Stimulated activated CD4-positive, alpha-beta T cell treated with anti-CD3 and anti-CD28 coated beads, Interleukin-15, amount 100 ng/mL, for 24 hours (primary cell): ENCODE measurements at regions not wholly inside any gene's neighbourhood (a gene's known extent, or its start where the extent isn't known, plus 50 kb on each side); places are given as distances from the start of the nearest gene placed in this dataset.
A peak's percentile ranks its signal among the peaks of the same experiment; 100 is the strongest.
"Not testable (repeated sequence)": the region's sequence is repeated elsewhere in the genome, so short reads cannot be mapped to it uniquely, and the experiment has no call there.

Source experiments
- DNase-seq: peaks from one replicate; pipeline ENCODE4 v3.0.0-alpha.2; 2020

DNA sequence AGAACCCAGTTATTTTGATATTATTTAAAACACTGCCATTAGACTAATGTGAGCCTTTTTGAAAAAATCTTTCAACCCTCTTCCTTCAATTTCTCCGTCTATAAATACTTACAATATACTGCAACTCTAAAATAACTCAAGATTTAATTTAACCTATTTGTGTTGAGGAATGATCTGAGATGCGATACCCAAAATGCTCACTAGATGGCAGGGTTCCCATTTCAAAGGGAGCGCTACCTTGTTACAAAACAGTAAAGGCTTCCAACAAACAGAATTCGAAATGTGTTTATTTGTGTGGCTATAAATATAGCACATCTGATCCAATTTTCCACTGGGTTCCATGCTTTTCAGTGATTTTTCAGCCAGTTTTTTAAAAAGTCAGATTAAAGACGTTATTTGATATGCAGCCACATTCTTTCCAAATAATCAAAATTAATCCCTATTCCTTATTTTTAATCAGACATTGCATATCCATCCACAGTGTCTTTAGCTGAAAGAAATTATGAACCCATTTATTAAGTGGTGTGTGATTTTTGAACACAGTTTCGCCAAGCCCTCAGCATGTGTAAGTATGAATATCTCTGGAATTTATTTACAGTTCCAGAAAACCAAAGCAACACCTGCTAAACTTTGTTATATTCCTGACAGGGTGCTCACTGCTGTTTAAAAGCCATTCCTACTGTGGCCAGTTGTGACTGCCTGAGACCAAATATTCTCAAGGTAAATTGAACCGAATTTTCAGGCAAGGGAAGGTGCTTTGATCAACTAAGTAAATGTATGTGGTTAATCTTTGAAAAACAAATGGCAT, 668.0 kb upstream of the LCORL start:
- DNase-seq = peak; percentile 45

- not testable (repeated sequence) for DNase-seq
These were observed 666.8 kb upstream of the LCORL start for GRCh38 chr4:18688351-18688750.

- no peak for DNase-seq
These were observed 664.9 kb upstream of the LCORL start for GRCh38 chr4:18686338-18687037.

GRCh38 chr4:18684932-18685331, 663.4 kb upstream of the LCORL start:
- no peak for DNase-seq

DNA sequence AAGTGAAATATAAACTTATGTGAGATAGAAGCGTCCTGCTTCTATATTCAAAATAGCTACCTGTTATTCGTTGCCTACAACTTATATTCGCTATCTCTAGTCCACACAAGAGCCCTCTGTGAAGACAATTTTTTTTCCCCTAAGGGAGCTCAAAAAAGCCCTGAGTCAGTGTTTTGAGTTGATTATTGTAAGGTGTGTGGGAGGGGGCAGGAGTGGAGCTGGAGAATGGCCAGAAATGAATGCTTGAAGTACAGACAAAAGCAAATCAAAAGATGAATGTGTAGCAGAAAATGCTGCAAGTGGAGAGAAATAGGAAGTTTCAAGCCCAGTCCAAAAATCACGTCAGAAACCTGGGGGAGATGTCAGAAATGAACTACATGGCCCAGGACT, 655.0 kb upstream of the LCORL start:
- DNase-seq = no peak

- no peak for DNase-seq
These were observed 654.3 kb upstream of the LCORL start for GRCh38 chr4:18675586-18676525.

DNA sequence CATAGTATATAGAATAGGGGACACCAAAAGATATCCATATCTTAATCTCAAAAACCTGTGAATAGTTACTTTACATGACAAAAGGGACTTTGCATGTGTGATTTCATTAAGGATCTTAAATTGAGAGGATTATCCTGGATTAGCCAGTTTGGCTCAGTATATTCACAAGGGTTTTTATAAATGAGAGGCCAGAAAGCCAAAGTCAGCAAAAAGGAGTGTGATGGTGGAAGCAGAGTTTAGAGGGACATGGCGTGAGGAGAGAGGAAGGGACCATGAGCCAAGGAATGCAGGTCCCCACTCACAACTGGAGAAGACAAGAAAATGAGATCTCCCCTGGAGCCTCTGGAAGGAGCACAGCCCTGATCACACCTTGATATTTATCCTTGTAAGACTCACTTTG, 648.5 kb upstream of the LCORL start:
- no peak for DNase-seq

- no peak for DNase-seq
These were observed 647.8 kb upstream of the LCORL start for GRCh38 chr4:18669390-18669789.

DNA sequence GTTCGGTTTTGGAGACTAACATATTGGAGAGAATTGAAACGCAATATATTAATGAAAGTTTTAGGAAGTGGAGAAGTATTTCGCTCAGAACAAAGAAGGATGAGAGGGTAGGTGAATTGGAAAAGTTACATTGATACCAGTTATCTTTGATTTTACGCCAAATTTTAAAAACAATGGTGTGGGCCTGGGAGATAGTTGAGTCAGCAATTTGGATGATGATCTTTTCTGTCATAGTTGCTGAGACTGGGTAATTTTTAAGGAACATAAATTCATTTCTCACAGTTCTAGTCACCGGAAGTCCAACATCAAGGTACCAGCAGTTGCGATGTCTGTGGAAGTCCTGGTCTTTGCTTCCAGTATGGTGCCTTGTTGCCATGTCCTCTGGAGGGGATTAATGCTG, 644.8 kb upstream of the LCORL start:
- DNase-seq = no peak

GRCh38 chr4:18664171-18664570, 642.6 kb upstream of the LCORL start:
- no peak for DNase-seq

DNA sequence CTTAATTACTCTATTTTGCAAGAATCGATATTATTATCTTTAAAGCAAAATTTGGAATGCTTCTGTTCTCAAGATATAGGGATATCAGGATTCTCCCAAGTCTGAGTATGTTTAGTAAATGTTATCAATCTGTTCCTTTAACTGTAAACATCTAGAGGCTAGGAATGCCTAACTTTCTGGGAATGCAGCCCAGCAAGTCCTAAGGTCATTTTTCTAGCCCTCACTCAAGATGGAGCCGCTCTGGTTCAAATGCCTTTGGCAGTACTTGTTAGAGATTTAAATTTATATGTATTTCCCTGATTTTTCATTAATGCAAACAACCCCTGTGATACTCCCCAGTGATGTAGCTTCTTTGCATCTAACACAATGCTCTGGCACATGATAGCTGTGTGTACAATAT, 623.8 kb upstream of the LCORL start:
- DNase-seq = no peak

DNA sequence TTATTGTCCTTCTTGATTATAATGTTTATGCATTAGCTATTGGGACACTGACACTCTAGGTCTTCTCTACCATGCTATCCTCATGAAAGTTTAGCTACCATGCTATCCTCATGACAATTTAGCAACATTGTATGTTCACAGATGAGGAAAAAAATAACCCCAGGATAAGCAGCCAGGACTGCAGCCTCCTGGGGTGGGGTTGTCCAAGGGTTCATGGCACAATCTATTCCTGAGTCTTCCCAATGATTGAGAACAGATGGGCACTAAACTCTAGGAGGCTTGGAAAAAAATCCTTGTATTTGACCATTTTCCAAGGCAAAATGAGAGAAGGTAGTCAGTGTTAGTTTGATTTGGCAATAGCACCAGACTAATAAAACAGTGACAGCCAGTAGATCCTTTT, 619.8 kb upstream of the LCORL start:
- DNase-seq = no peak

GRCh38 chr4:18638031-18638430, 616.5 kb upstream of the LCORL start:
- no peak for DNase-seq

- no peak for DNase-seq
These were observed 614.5 kb upstream of the LCORL start for GRCh38 chr4:18636001-18636585.

GRCh38 chr4:18635531-18635930, 614.0 kb upstream of the LCORL start:
- DNase-seq = no peak

GRCh38 chr4:18631586-18631985, 610.0 kb upstream of the LCORL start:
- DNase-seq = no peak

GRCh38 chr4:18630218-18631110, 608.9 kb upstream of the LCORL start:
- peak; percentile 1 for DNase-seq

DNA sequence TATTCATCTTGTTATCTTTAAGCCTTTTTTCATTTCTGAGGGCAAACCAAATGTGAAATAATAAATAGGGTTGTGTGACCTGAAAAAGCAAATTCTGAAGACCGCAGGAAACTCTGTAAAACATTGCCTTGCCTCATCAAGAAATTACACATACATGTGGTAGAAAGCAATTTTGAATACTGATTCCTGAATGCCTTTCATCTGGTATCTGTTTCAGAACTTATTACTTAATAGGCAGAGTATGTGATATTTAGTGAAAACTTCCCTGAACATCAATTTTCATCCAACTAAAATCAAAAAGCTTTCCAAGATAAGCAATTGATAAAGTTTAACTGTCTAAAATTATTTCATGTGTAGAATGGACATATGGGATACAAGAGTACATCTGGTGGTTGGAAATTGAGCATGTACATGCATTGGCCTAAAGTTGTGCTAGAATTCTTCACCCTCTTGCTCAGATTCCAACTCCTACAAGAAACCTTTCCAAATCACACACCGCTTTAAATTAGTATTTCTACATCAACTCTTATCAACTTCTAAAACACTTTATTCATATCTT, 606.0 kb upstream of the LCORL start:
- DNase-seq = no peak

DNA sequence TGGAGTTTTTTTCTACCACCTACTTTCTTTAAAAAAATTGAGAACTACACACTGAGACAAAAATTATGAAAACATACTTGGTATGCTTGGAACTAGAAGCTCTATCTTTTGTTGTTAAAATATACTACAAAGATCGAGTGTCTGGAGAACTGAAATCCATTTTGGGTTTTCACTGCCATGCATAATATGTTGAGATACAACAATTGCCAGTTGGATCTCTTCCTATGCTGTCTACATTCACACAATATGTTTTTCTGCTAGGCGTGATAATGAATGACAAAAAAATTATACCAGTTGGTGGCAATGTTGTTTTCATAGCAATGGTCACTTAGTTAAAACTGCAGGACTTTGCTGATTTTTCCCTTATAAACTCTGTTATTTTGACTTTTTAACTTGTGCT, 605.4 kb upstream of the LCORL start:
- DNase-seq = no peak

GRCh38 chr4:18626366-18626765, 604.8 kb upstream of the LCORL start:
- DNase-seq = no peak

GRCh38 chr4:18621186-18621585, 599.6 kb upstream of the LCORL start:
- DNase-seq = no peak

GRCh38 chr4:18616720-18617119, 595.2 kb upstream of the LCORL start:
- DNase-seq = no peak
